HFF-Myc (cell line): ENCODE measurements at regions not wholly inside any gene's neighbourhood (a gene's known extent, or its start where the extent isn't known, plus 50 kb on each side); places are given as distances from the start of the nearest gene placed in this dataset.

Experiments
- DNase-seq: peaks from one replicate; pipeline ENCODE4 v3.0.0-alpha.2; 2011; ENCODE audit warnings: low read depth; ENCODE audit errors: extremely low read depth
- H3K4me3 ChIP-seq: replicated peaks from 2 replicates; pipeline ENCODE4 v1.5.1; 2011; ENCODE audit warnings: low read depth, mild to moderate bottlenecking, control low read depth, low read length
- CTCF ChIP-seq: IDR thresholded peaks from 2 replicates; pipeline ENCODE4 v1.5.1; 2012; ENCODE audit warnings: mild to moderate bottlenecking, low read depth, low read length, control low read depth; ENCODE audit errors: missing control alignments

- no peak overlapping the region for H3K4me3 ChIP-seq
- no peak for TF ChIP-seq CTCF
- no peak for DNase-seq
Measured at GRCh38 chr2:8549942-8550341, 131.9 kb upstream of the ID2 start.

- no peak overlapping the region for H3K4me3 ChIP-seq
- TF ChIP-seq CTCF = no peak
- no peak for DNase-seq
Measured at GRCh38 chr2:8550481-8550880, 131.4 kb upstream of the ID2 start.

GRCh38 chr2:8550937-8551621 lies 130.8 kb upstream of the ID2 start:
- TF ChIP-seq CTCF = no peak
- H3K4me3 ChIP-seq = no peak overlapping the region

GRCh38 chr2:8551622-8552074 lies 130.2 kb upstream of the ID2 start:
- no peak overlapping the region for H3K4me3 ChIP-seq
- DNase-seq = no peak
- TF ChIP-seq CTCF = no peak

More at GRCh38 chr2:8550937-8551621, 130.8 kb upstream of the ID2 start:
- DNase-seq = no peak

- no peak for TF ChIP-seq CTCF
- no peak overlapping the region for H3K4me3 ChIP-seq
- no peak for DNase-seq
Measured at GRCh38 chr2:8552293-8552801, 129.5 kb upstream of the ID2 start.

- no peak for DNase-seq
- no peak overlapping the region for H3K4me3 ChIP-seq
- TF ChIP-seq CTCF = no peak
Measured at GRCh38 chr2:8553643-8554042, 128.2 kb upstream of the ID2 start.
